Endothelial cell of umbilical vein (primary cell): ENCODE measurements at regions not wholly inside any gene's neighbourhood (a gene's known extent, or its start where the extent isn't known, plus 50 kb on each side); places are given as distances from the start of the nearest gene placed in this dataset.

Experiments used
- BruUV-seq: library from RNA; stranded (reverse); fragments of 400-500 nt; replicated peaks from 2 replicates; lab custom pipeline; 2021; lab: Mats Ljungman, UMichigan
- CTCF ChIA-PET: fragments of 300-600, 350-600 bp; sonication (Branson Sonifier 250); formaldehyde crosslinking; loops from one replicate; lab custom pipeline; 2021; ENCODE audit warnings: antibody characterized with exemption, inconsistent platforms; lab: Charles Lee
- POLR2A ChIA-PET: fragments of 300-600, 350-600 bp; sonication (Branson Sonifier 250); formaldehyde crosslinking; loops from one replicate; lab custom pipeline; 2021; ENCODE audit warnings: antibody characterized with exemption, inconsistent platforms; lab: Charles Lee
- DNase-seq: peaks from one replicate; pipeline ENCODE4 v3.0.0-alpha.2; 2011; ENCODE audit warnings: low read depth, low spot score
- FAIRE-seq: peaks from 2 replicates; lab custom pipeline; 2011; peaks lifted over from hg19 to GRCh38; lab: Jason Lieb, UNC
- H2AFZ ChIP-seq: 2 replicates; pipeline ENCODE4 v1.6.0; 2012; ENCODE audit warnings: low read depth, low read length, control low read depth, inconsistent platforms
- H3K27ac ChIP-seq: 2 replicates; pipeline ENCODE4 v1.5.1; 2011; ENCODE audit warnings: low read depth, mild to moderate bottlenecking, control low read depth, low read length, moderate library complexity; ENCODE audit not compliant: insufficient read depth
- H3K27me3 ChIP-seq, 2 experiments: 2 replicates each; pipeline versions ENCODE4 v1.6.0 to v1.6.1; 2011; ENCODE audit warnings: low read length in 2 of 2, mixed read lengths in 1 of 2; ENCODE audit not compliant: control insufficient read depth in 2 of 2, insufficient read depth in 2 of 2
- H3K36me3 ChIP-seq, 2 experiments: 2 replicates in 1 of 2; 3 replicates in 1 of 2; pipeline ENCODE4 v1.5.1; 2011; ENCODE audit warnings: low read length in 2 of 2, mild to moderate bottlenecking in 1 of 2, moderate library complexity in 1 of 2; ENCODE audit not compliant: control insufficient read depth in 2 of 2, insufficient read depth in 2 of 2; ENCODE audit errors: extremely low read depth in 1 of 2
- H3K4me1 ChIP-seq: 3 replicates; pipeline ENCODE4 v1.5.1; 2011; ENCODE audit warnings: mild to moderate bottlenecking, low read length; ENCODE audit not compliant: control insufficient read depth, insufficient read depth; ENCODE audit errors: extremely low read depth
- H3K4me2 ChIP-seq: 2 replicates; pipeline ENCODE4 v1.6.1; 2011; ENCODE audit warnings: low read length, control low read depth, mixed read lengths; ENCODE audit not compliant: insufficient read depth
- H3K4me3 ChIP-seq, 3 experiments: fragments of 200-600 bp in 1 of 3; sonication (generic), shearing (Covaris generic) in 1 of 3; replicated peaks in 1 of 3; 2 replicates each; pipeline ENCODE4 v1.5.1; 2011 to 2016; ENCODE audit warnings: control low read depth in 3 of 3, low read length in 3 of 3, mild to moderate bottlenecking in 2 of 3, inconsistent platforms in 1 of 3, low read depth in 1 of 3, moderate library complexity in 1 of 3; ENCODE audit not compliant: insufficient read depth in 1 of 3
- H3K79me2 ChIP-seq: 2 replicates; pipeline ENCODE4 v1.6.0; 2012; ENCODE audit warnings: low read length, inconsistent platforms; ENCODE audit not compliant: control insufficient read depth, insufficient read depth
- H3K9ac ChIP-seq: replicated peaks from 2 replicates; pipeline ENCODE3; 2011; ENCODE audit warnings: low read length, control low read depth; ENCODE audit not compliant: insufficient read depth; ENCODE audit errors: extremely low read depth
- H3K9me1 ChIP-seq: replicated peaks from 3 replicates; pipeline ENCODE4 v1.6.0; 2011; ENCODE audit warnings: mild to moderate bottlenecking, low read length; ENCODE audit not compliant: control insufficient read depth, insufficient read depth; ENCODE audit errors: extremely low read depth
- H3K9me3 ChIP-seq: replicated peaks from 2 replicates; pipeline ENCODE4 v1.5.1; 2012; ENCODE audit warnings: low read length, inconsistent platforms; ENCODE audit not compliant: control insufficient read depth, insufficient read depth
- H4K20me1 ChIP-seq: replicated peaks from 2 replicates; pipeline ENCODE3; 2011; ENCODE audit warnings: mild to moderate bottlenecking, low read length; ENCODE audit not compliant: control insufficient read depth, insufficient read depth; ENCODE audit errors: extremely low read depth
- GATA2 ChIP-seq: IDR thresholded peaks from 2 replicates; pipeline ENCODE4 v1.7.0; 2011; ENCODE audit warnings: low read depth, mild to moderate bottlenecking, moderate library complexity, mixed read lengths, low read length; ENCODE audit not compliant: insufficient read length, insufficient read depth
- POLR2A ChIP-seq: IDR thresholded peaks from 2 replicates; pipeline ENCODE4 v1.6.1; 2012; ENCODE audit warnings: low read depth, mild to moderate bottlenecking, control low read depth, low read length
- POLR2AphosphoS5 ChIP-seq: IDR thresholded peaks from 2 replicates; pipeline ENCODE4 v1.6.1; 2012; ENCODE audit warnings: low read depth, mild to moderate bottlenecking, control low read depth, low read length, moderate library complexity; ENCODE audit not compliant: insufficient read depth
- dilution Hi-C: fragments of 300-500 bp; cut with MboI; formaldehyde crosslinking; loops from one replicate; pipeline ENCODE4 v1.15.0; 2019; ENCODE audit warnings: low sequenced_read_pairs; ENCODE audit not compliant: extremely low pct_ligation_motif_present
- intact Hi-C: fragments of 100-400 bp; cut with micrococcal nuclease; formaldehyde crosslinking; loops from one replicate; pipeline ENCODE4 v1.10.0; 2022
- TF ChIP-seq, protein P1 (sequence below), 2 donors: IDR thresholded peaks; 1 replicate in 1 of 2; 2 replicates in 1 of 2; pipeline ENCODE4 v1.5.1; 2011; ENCODE audit warnings: low read length in 2 of 2, mild to moderate bottlenecking in 2 of 2, moderate library complexity in 2 of 2, control low read depth in 1 of 2, inconsistent platforms in 1 of 2, low read depth in 1 of 2; ENCODE audit not compliant: insufficient read depth in 1 of 2; ENCODE audit errors: extremely low read depth in 1 of 2

DNA sequence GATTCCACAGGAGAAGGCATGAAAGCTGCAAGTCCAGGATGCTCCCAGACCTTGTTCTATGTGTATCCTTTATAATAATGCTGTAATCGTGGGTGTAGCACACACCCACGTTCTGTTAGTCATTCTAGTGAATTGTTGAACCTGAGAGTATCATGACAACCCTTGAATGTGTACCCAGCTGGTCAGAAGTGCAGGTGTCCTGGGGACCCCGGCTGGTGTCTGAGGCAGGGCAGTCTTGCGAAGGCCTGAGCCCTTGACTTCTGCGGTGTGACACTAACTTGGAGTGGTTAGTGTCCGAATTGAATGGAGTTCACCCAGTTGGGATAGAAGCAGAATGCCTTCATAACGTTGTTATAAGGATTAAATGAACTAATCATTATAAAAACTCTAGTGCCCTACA is 218.0 kb upstream of the TNRC6C start:
- H2AFZ ChIP-seq, result no peak overlapping the region
- H3K9ac ChIP-seq, result no peak overlapping the region
- dilution Hi-C loops, result no loop called here
- no peak overlapping the region for H3K4me2 ChIP-seq
- H3K27ac ChIP-seq, result no peak overlapping the region
- no peaks in the 10 kb centered on the region for H4K20me1 ChIP-seq
- no peaks in the 10 kb centered on the region for H3K9me1 ChIP-seq
- no peak for TF ChIP-seq POLR2AphosphoS5
- TF ChIP-seq GATA2, result no peak
- TF ChIP-seq, protein P1, sequence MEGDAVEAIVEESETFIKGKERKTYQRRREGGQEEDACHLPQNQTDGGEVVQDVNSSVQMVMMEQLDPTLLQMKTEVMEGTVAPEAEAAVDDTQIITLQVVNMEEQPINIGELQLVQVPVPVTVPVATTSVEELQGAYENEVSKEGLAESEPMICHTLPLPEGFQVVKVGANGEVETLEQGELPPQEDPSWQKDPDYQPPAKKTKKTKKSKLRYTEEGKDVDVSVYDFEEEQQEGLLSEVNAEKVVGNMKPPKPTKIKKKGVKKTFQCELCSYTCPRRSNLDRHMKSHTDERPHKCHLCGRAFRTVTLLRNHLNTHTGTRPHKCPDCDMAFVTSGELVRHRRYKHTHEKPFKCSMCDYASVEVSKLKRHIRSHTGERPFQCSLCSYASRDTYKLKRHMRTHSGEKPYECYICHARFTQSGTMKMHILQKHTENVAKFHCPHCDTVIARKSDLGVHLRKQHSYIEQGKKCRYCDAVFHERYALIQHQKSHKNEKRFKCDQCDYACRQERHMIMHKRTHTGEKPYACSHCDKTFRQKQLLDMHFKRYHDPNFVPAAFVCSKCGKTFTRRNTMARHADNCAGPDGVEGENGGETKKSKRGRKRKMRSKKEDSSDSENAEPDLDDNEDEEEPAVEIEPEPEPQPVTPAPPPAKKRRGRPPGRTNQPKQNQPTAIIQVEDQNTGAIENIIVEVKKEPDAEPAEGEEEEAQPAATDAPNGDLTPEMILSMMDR (IDR thresholded peaks at IDR 0.05; ENCODE audit: extremely low read depth in 1 of 2, insufficient read depth in 1 of 2, low read depth in 1 of 2, low read length in 2 of 2), result no peak
- H3K9me3 ChIP-seq, result no peaks in the 10 kb centered on the region
- ChIA-PET POLR2A (no interaction called here), CTCF (interaction anchor here (1.0 kb wide), 1 partner anchor 198 kb away, joined by 7 read pairs; no protein-coding TSS in a partner anchor)
- H3K27me3 ChIP-seq, result no peaks in the 10 kb centered on the region
- DNase-seq, result no peak
- intact Hi-C loops, result loop anchor here (5.0 kb wide), 1 partner anchor 198 kb away; no protein-coding TSS in a partner anchor
- no TSS peak for BruUV-seq
- no peak for FAIRE-seq
- H3K4me1 ChIP-seq, result no peaks in the 10 kb centered on the region
- no peaks in the 10 kb centered on the region for H3K36me3 ChIP-seq
- no peak overlapping the region for H3K4me3 ChIP-seq
- H3K79me2 ChIP-seq, result no peaks in the 10 kb centered on the region

DNA sequence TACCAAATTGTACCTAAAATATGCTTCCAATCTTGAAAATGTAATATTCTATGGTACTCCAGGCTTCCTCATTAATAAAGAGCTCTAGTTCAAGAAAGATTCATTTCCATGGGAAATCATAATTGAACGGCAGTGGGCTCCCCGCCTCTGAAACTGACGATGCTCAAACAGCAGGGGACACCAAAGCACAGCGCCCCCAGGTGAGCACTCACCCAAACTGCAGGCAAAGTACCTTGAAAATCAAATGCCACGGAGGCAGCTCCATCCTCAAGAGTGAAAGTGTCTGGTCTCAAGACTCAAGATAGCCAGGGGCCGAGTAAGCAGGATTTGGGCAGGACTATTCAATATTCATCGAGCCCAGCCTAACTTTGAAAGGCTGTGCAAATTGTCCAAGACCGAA is 217.4 kb upstream of the TNRC6C start:
- no TSS peak for BruUV-seq
- DNase-seq (no peak), FAIRE-seq (no peak)
- Histone ChIP-seq H3K36me3 (no peaks in the 10 kb centered on the region), H3K4me3 (no peak overlapping the region), H3K9me3 (no peaks in the 10 kb centered on the region), H3K79me2 (no peaks in the 10 kb centered on the region), H3K4me1 (no peaks in the 10 kb centered on the region), H3K9me1 (no peaks in the 10 kb centered on the region), H3K9ac (no peak overlapping the region), H2AFZ (no peak overlapping the region), H3K4me2 (no peak overlapping the region), H4K20me1 (no peaks in the 10 kb centered on the region), H3K27ac (no peak overlapping the region), H3K27me3 (no peaks in the 10 kb centered on the region)
- TF ChIP-seq, protein P1 (IDR thresholded peaks at IDR 0.05; ENCODE audit: extremely low read depth in 1 of 2, insufficient read depth in 1 of 2, low read depth in 1 of 2, low read length in 2 of 2), result peak; percentile 25 to 38
- TF ChIP-seq POLR2A, result no peak
- CTCF ChIA-PET, result interaction anchor here (1.0 kb wide), 1 partner anchor 199 kb away, joined by 7 read pairs; no protein-coding TSS in a partner anchor
- POLR2A ChIA-PET, result no interaction called here
- intact Hi-C loops (loop anchor here (5.0 kb wide), 1 partner anchor 199 kb away; no protein-coding TSS in a partner anchor), dilution Hi-C loops (no loop called here)
